ENCODE measurements at regions not wholly inside any gene's neighbourhood (a gene's known extent, or its start where the extent isn't known, plus 50 kb on each side); places are given as distances from the start of the nearest gene placed in this dataset.
A peak's percentile ranks its signal among the peaks of the same experiment; 100 is the strongest.

DNA sequence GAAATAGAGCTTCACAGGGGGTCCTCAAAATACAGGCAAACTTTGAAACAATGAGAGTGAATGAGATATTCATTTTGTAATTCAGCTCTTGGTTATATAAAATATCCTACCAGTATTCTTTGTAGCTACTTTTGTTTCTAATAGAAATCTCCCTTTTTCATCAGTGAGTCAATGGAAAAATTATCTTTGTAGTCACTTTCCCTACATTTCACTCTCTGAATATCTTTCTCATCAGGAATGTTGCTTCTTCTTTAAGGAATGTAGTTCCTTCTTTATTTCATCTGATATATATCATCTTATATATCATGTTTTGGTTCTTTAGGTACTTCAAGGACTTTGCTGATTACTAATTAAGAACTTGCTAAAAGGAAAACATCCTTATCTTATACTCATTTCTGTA, 280.3 kb upstream of the NUDT12 start:
- Histone ChIP-seq H3K79me2 (ENCODE audit: control insufficient read depth, insufficient read depth, low read length, unreplicated experiment) (no peaks in the 10 kb centered on the region), H2AFZ (ENCODE audit: low read length, unreplicated experiment) (no peak overlapping the region), H3K4me1 (ENCODE audit: control insufficient read depth, insufficient read depth, low read length, unreplicated experiment) (peaks cover 17% of the 10 kb centered on the region), H3K36me3 (ENCODE audit: insufficient read depth, low read length) (no peaks in the 10 kb centered on the region), H3K4me3 (ENCODE audit: low read depth, low read length) (no peak overlapping the region), H3K27me3 (ENCODE audit: insufficient read depth, low read length) (no peaks in the 10 kb centered on the region), H3K27ac (ENCODE audit: low read depth, low read length) (no peak overlapping the region)

DNA sequence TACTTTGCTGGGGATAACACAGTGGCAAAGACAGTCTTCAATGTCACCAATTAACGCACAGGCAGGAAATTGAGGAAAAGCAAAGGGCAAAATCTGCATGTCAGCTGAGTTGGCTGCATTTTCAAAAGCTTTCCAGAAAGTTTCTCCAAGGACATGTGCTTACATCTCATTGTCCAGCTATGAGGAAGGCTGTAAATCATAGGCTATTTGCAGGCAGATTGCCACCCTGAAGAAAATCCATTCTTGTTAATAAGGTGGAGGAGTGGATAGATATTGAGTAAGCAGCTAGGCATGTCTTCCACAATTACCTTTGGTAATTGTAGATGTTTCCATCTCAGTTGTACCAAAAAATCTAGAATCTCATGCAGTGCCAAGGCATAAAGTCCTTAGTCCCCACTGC, 278.0 kb upstream of the NUDT12 start:
- Histone ChIP-seq H3K27me3 (ENCODE audit: insufficient read depth, low read length) (no peaks in the 10 kb centered on the region), H3K36me3 (ENCODE audit: insufficient read depth, low read length) (no peaks in the 10 kb centered on the region), H3K4me3 (ENCODE audit: low read depth, low read length) (no peak overlapping the region), H3K4me1 (ENCODE audit: control insufficient read depth, insufficient read depth, low read length, unreplicated experiment) (no peaks in the 10 kb centered on the region), H3K79me2 (ENCODE audit: control insufficient read depth, insufficient read depth, low read length, unreplicated experiment) (no peaks in the 10 kb centered on the region), H3K27ac (ENCODE audit: low read depth, low read length) (no peak overlapping the region), H2AFZ (ENCODE audit: low read length, unreplicated experiment) (no peak overlapping the region)

- H3K4me3 ChIP-seq (ENCODE audit: low read depth, low read length): no peak overlapping the region
- H3K36me3 ChIP-seq (ENCODE audit: insufficient read depth, low read length): no peaks in the 10 kb centered on the region
- no peaks in the 10 kb centered on the region for H3K79me2 ChIP-seq (ENCODE audit: control insufficient read depth, insufficient read depth, low read length, unreplicated experiment)
- H3K27ac ChIP-seq (ENCODE audit: low read depth, low read length): no peak overlapping the region
- no peaks in the 10 kb centered on the region for H3K4me1 ChIP-seq (ENCODE audit: control insufficient read depth, insufficient read depth, low read length, unreplicated experiment)
- no peak overlapping the region for H2AFZ ChIP-seq (ENCODE audit: low read length, unreplicated experiment)
- no peaks in the 10 kb centered on the region for H3K27me3 ChIP-seq (ENCODE audit: insufficient read depth, low read length)
These were observed 271.6 kb upstream of the NUDT12 start for GRCh38 chr5:103834216-103834615.

- Histone ChIP-seq H3K27me3 (ENCODE audit: insufficient read depth, low read length) (no peaks in the 10 kb centered on the region), H3K4me3 (ENCODE audit: low read depth, low read length) (no peak overlapping the region), H2AFZ (ENCODE audit: low read length, unreplicated experiment) (no peak overlapping the region), H3K27ac (ENCODE audit: low read depth, low read length) (no peak overlapping the region), H3K36me3 (ENCODE audit: insufficient read depth, low read length) (no peaks in the 10 kb centered on the region), H3K4me1 (ENCODE audit: control insufficient read depth, insufficient read depth, low read length, unreplicated experiment) (no peaks in the 10 kb centered on the region), H3K79me2 (ENCODE audit: control insufficient read depth, insufficient read depth, low read length, unreplicated experiment) (no peaks in the 10 kb centered on the region)
These were observed 267.0 kb upstream of the NUDT12 start for GRCh38 chr5:103829585-103829984.

DNA sequence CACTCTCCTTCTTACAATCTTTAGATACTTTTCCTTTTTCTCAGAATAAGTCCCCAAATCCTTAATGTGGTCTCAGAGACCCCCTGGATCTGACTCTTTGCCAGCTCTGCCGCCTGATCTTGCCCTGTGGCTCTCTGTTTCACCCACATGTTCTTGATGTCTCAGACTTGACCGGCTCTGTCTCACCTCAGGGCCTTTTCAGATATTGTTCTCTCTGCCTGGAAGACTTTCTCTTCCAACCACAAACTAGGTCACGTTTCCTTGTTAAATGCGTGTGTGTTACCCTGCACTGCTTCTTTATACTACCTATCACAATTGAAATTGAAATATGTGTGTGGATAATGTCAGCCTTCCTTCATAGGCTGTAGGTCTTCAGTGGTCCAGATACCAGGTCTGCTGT, 265.4 kb upstream of the NUDT12 start:
- Histone ChIP-seq H3K79me2 (ENCODE audit: control insufficient read depth, insufficient read depth, low read length, unreplicated experiment) (no peaks in the 10 kb centered on the region), H3K27me3 (ENCODE audit: insufficient read depth, low read length) (no peaks in the 10 kb centered on the region), H3K4me1 (ENCODE audit: control insufficient read depth, insufficient read depth, low read length, unreplicated experiment) (no peaks in the 10 kb centered on the region), H3K4me3 (ENCODE audit: low read depth, low read length) (no peak overlapping the region), H3K36me3 (ENCODE audit: insufficient read depth, low read length) (no peaks in the 10 kb centered on the region), H3K27ac (ENCODE audit: low read depth, low read length) (no peak overlapping the region), H2AFZ (ENCODE audit: low read length, unreplicated experiment) (no peak overlapping the region)

GRCh38 chr5:103821361-103821760, 258.8 kb upstream of the NUDT12 start:
- H3K36me3 ChIP-seq (ENCODE audit: insufficient read depth, low read length): no peaks in the 10 kb centered on the region
- no peaks in the 10 kb centered on the region for H3K4me1 ChIP-seq (ENCODE audit: control insufficient read depth, insufficient read depth, low read length, unreplicated experiment)
- H2AFZ ChIP-seq (ENCODE audit: low read length, unreplicated experiment): no peak overlapping the region
- H3K27ac ChIP-seq (ENCODE audit: low read depth, low read length): no peak overlapping the region
- H3K4me3 ChIP-seq (ENCODE audit: low read depth, low read length): no peak overlapping the region
- H3K27me3 ChIP-seq (ENCODE audit: insufficient read depth, low read length): no peaks in the 10 kb centered on the region
- H3K79me2 ChIP-seq (ENCODE audit: control insufficient read depth, insufficient read depth, low read length, unreplicated experiment): no peaks in the 10 kb centered on the region

- Histone ChIP-seq H3K4me3 (ENCODE audit: low read depth, low read length) (no peak overlapping the region), H3K27me3 (ENCODE audit: insufficient read depth, low read length) (no peaks in the 10 kb centered on the region), H2AFZ (ENCODE audit: low read length, unreplicated experiment) (peak overlapping the region; percentile 11), H3K27ac (ENCODE audit: low read depth, low read length) (no peak overlapping the region), H3K36me3 (ENCODE audit: insufficient read depth, low read length) (no peaks in the 10 kb centered on the region), H3K79me2 (ENCODE audit: control insufficient read depth, insufficient read depth, low read length, unreplicated experiment) (no peaks in the 10 kb centered on the region), H3K4me1 (ENCODE audit: control insufficient read depth, insufficient read depth, low read length, unreplicated experiment) (peaks cover 3% of the 10 kb centered on the region)
These were observed 246.0 kb upstream of the NUDT12 start for GRCh38 chr5:103808464-103809106.

DNA sequence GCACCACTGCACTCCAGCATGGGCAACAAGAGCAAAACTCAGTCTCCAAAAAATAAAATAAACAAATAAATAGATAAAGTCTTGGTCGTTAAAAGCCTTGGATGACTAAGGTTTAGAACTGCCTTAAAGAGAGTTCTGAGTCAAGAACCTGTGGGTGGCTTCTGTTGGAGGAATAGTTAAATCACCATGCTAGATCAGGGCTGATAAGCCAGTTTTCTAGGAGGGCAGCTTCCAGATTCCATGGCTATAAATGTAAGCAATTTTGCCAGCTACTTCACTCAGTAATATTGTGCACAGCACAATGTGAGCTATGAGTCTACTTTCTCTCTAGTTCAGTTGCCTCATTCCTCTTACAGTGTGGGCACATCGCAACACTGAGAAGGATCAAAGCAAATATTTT, 242.1 kb upstream of the NUDT12 start:
- H3K27me3 ChIP-seq (ENCODE audit: insufficient read depth, low read length): no peaks in the 10 kb centered on the region
- H3K36me3 ChIP-seq (ENCODE audit: insufficient read depth, low read length): no peaks in the 10 kb centered on the region
- no peaks in the 10 kb centered on the region for H3K79me2 ChIP-seq (ENCODE audit: control insufficient read depth, insufficient read depth, low read length, unreplicated experiment)
- H3K4me1 ChIP-seq (ENCODE audit: control insufficient read depth, insufficient read depth, low read length, unreplicated experiment): peaks cover 8% of the 10 kb centered on the region
- H3K4me3 ChIP-seq (ENCODE audit: low read depth, low read length): no peak overlapping the region
- no peak overlapping the region for H2AFZ ChIP-seq (ENCODE audit: low read length, unreplicated experiment)
- H3K27ac ChIP-seq (ENCODE audit: low read depth, low read length): no peak overlapping the region

GRCh38 chr5:103801681-103802080, 239.1 kb upstream of the NUDT12 start:
- no peak overlapping the region for H2AFZ ChIP-seq (ENCODE audit: low read length, unreplicated experiment)
- no peak overlapping the region for H3K4me3 ChIP-seq (ENCODE audit: low read depth, low read length)
- H3K36me3 ChIP-seq (ENCODE audit: insufficient read depth, low read length): no peaks in the 10 kb centered on the region
- peaks cover 8% of the 10 kb centered on the region for H3K4me1 ChIP-seq (ENCODE audit: control insufficient read depth, insufficient read depth, low read length, unreplicated experiment)
- no peak overlapping the region for H3K27ac ChIP-seq (ENCODE audit: low read depth, low read length)
- H3K79me2 ChIP-seq (ENCODE audit: control insufficient read depth, insufficient read depth, low read length, unreplicated experiment): no peaks in the 10 kb centered on the region
- no peaks in the 10 kb centered on the region for H3K27me3 ChIP-seq (ENCODE audit: insufficient read depth, low read length)

- H2AFZ ChIP-seq (ENCODE audit: low read length, unreplicated experiment): no peak overlapping the region
- no peaks in the 10 kb centered on the region for H3K79me2 ChIP-seq (ENCODE audit: control insufficient read depth, insufficient read depth, low read length, unreplicated experiment)
- H3K36me3 ChIP-seq (ENCODE audit: insufficient read depth, low read length): no peaks in the 10 kb centered on the region
- no peak overlapping the region for H3K27ac ChIP-seq (ENCODE audit: low read depth, low read length)
- no peaks in the 10 kb centered on the region for H3K27me3 ChIP-seq (ENCODE audit: insufficient read depth, low read length)
- no peak overlapping the region for H3K4me3 ChIP-seq (ENCODE audit: low read depth, low read length)
- peaks cover 8% of the 10 kb centered on the region for H3K4me1 ChIP-seq (ENCODE audit: control insufficient read depth, insufficient read depth, low read length, unreplicated experiment)
These were observed 238.3 kb upstream of the NUDT12 start for GRCh38 chr5:103800741-103801495.

- H3K4me3 ChIP-seq (ENCODE audit: low read depth, low read length): no peak overlapping the region
- no peak overlapping the region for H3K27ac ChIP-seq (ENCODE audit: low read depth, low read length)
- no peaks in the 10 kb centered on the region for H3K4me1 ChIP-seq (ENCODE audit: control insufficient read depth, insufficient read depth, low read length, unreplicated experiment)
- H3K27me3 ChIP-seq (ENCODE audit: insufficient read depth, low read length): no peaks in the 10 kb centered on the region
- H2AFZ ChIP-seq (ENCODE audit: low read length, unreplicated experiment): no peak overlapping the region
- peaks cover 6% of the 10 kb centered on the region; the same call in 1 of the 2 replicates for H3K36me3 ChIP-seq (ENCODE audit: insufficient read depth, low read length)
- H3K79me2 ChIP-seq (ENCODE audit: control insufficient read depth, insufficient read depth, low read length, unreplicated experiment): no peaks in the 10 kb centered on the region
These were observed 231.1 kb upstream of the NUDT12 start for GRCh38 chr5:103793595-103794182.

All from ACC112 (cell line).